H4 (cell line): ENCODE measurements at regions not wholly inside any gene's neighbourhood (a gene's known extent, or its start where the extent isn't known, plus 50 kb on each side); places are given as distances from the start of the nearest gene placed in this dataset.

Experiments used
- DNase-seq: peaks from one replicate; pipeline ENCODE4 v3.0.0-alpha.2; 2015; ENCODE audit warnings: low spot score

GRCh38 chr6:80550281-80550680 lies 443.8 kb downstream of the BCKDHB start:
- no peak for DNase-seq

- no peak for DNase-seq
Measured at GRCh38 chr6:80548532-80548931, 442.1 kb downstream of the BCKDHB start.

- DNase-seq, result no peak
Measured at GRCh38 chr6:80547827-80548226, 441.4 kb downstream of the BCKDHB start.

- no peak for DNase-seq
Measured at GRCh38 chr6:80544976-80545722, 438.7 kb downstream of the BCKDHB start.

- no peak for DNase-seq
Measured at GRCh38 chr6:80544555-80544954, 438.1 kb downstream of the BCKDHB start.

- no peak for DNase-seq
Measured at GRCh38 chr6:80543598-80544222, 437.2 kb downstream of the BCKDHB start.

- no peak for DNase-seq
Measured at GRCh38 chr6:80543151-80543550, 436.7 kb downstream of the BCKDHB start.

GRCh38 chr6:80541886-80542285 lies 435.4 kb downstream of the BCKDHB start:
- DNase-seq, result no peak

GRCh38 chr6:80541181-80541580 lies 434.7 kb downstream of the BCKDHB start:
- peak; percentile 46 for DNase-seq

GRCh38 chr6:80540700-80541099 lies 434.2 kb downstream of the BCKDHB start:
- DNase-seq, result no peak

- DNase-seq, result peak; percentile 19
Measured at GRCh38 chr6:80537118-80537972, 430.9 kb downstream of the BCKDHB start.

GRCh38 chr6:80535914-80536565 lies 429.6 kb downstream of the BCKDHB start:
- peak; percentile 9 for DNase-seq

- no peak for DNase-seq
Measured at GRCh38 chr6:80531681-80532619, 425.5 kb downstream of the BCKDHB start.

GRCh38 chr6:80530103-80530502 lies 423.6 kb downstream of the BCKDHB start:
- no peak for DNase-seq

- peak; percentile 34 for DNase-seq
Measured at GRCh38 chr6:80528115-80528514, 421.6 kb downstream of the BCKDHB start.

- peak; percentile 18 for DNase-seq
Measured at GRCh38 chr6:80527552-80528052, 421.1 kb downstream of the BCKDHB start.

- peak; percentile 36 for DNase-seq
Measured at GRCh38 chr6:80523531-80523997, 417.1 kb downstream of the BCKDHB start.

GRCh38 chr6:80523010-80523409 lies 416.5 kb downstream of the BCKDHB start:
- DNase-seq, result no peak

- no peak for DNase-seq
Measured at GRCh38 chr6:80522576-80522975, 416.1 kb downstream of the BCKDHB start.

GRCh38 chr6:80519811-80520594 lies 413.5 kb downstream of the BCKDHB start:
- no peak for DNase-seq
